MCF 10A (cell line): ENCODE measurements at regions not wholly inside any gene's neighbourhood (a gene's known extent, or its start where the extent isn't known, plus 50 kb on each side); places are given as distances from the start of the nearest gene placed in this dataset.

Experiments used
- BruUV-seq: library from RNA; stranded (reverse); fragments of 400-500 nt; replicated peaks from 2 replicates; lab custom pipeline; 2021; lab: Mats Ljungman, UMichigan
- CTCF ChIA-PET: fragments of 300-600 bp; sonication (Branson Sonifier 250); formaldehyde crosslinking; extraction: SDS; loops from one replicate; lab custom pipeline; 2021; ENCODE audit warnings: antibody characterized with exemption, inconsistent platforms; lab: Yijun Ruan, JAX
- POLR2A ChIA-PET: fragments of 300-600, 350-650 bp; sonication (Branson Sonifier 250); formaldehyde crosslinking; extraction: SDS; loops from one replicate; lab custom pipeline; 2020; ENCODE audit warnings: antibody characterized with exemption, inconsistent platforms; lab: Yijun Ruan, JAX
- DNase-seq: peaks from one replicate; pipeline ENCODE4 v3.0.0-alpha.2; 2018; ENCODE audit not compliant: unreplicated experiment
- H3K27ac Mint-ChIP-seq: one replicate; pipeline ENCODE4 v1.8.0; 2022; ENCODE audit warnings: mild to moderate bottlenecking, low read depth, mixed read lengths; ENCODE audit not compliant: unreplicated experiment
- H3K27me3 Mint-ChIP-seq: one replicate; pipeline ENCODE4 v1.8.0; 2022; ENCODE audit warnings: mixed read lengths; ENCODE audit not compliant: insufficient read depth, unreplicated experiment
- H3K36me3 Mint-ChIP-seq: one replicate; pipeline ENCODE4 v1.8.0; 2022; ENCODE audit warnings: mild to moderate bottlenecking, moderate library complexity, mixed read lengths; ENCODE audit not compliant: insufficient read depth, unreplicated experiment
- H3K4me1 Mint-ChIP-seq: one replicate; pipeline ENCODE4 v1.8.0; 2022; ENCODE audit warnings: mixed read lengths; ENCODE audit not compliant: insufficient read depth, unreplicated experiment
- H3K4me3 Mint-ChIP-seq: one replicate; pipeline ENCODE4 v1.8.0; 2022; ENCODE audit warnings: mild to moderate bottlenecking, moderate library complexity, mixed read lengths; ENCODE audit not compliant: unreplicated experiment
- H3K9me3 Mint-ChIP-seq: one replicate; pipeline ENCODE4 v1.8.0; 2022; ENCODE audit warnings: mixed read lengths; ENCODE audit not compliant: unreplicated experiment
- intact Hi-C: fragments of 100-400 bp; cut with micrococcal nuclease; formaldehyde crosslinking; loops from 2 replicates; pipeline ENCODE4 v1.14.1; 2022
- TF ChIP-seq, protein P1 (sequence below): fragments of 200-600 bp; IDR thresholded peaks from one replicate; pipeline ENCODE4 v1.8.0; 2022; ENCODE audit warnings: antibody characterized with exemption, mild to moderate bottlenecking; ENCODE audit not compliant: unreplicated experiment

DNA sequence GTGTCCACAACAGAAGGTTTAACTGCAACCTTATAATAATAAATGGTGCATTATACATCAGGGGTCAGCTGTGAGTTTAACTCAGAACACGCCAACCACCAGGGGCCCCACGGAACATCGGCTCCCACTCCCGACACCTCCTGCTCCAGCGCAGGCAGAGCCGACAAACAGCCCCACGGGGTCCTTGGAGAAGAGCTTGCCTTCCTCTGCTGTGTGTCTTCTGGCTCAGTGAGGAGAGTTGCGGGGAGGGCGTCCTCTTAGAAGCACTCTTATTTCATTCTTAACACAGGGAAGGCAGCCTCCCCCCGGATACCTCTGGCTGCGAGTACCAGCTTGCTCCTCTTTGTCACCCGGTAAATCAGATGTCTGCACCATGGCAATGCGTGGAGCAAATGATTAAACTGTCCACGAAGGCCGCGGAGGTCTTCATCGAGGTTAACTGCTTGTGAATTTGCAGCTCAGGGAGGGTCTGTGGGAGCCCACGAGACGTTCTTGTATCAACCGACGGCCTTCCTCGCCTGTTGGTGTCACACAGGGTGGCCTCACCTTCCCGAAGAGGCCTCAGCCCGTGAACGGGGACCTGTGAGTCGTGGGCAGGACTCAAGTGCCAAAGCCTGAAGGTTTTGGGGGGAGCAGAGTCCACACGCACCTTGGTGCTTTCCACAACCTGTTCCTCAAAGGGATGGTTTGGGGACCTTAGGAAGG lies 464.0 kb downstream of the BRD1 start:
- intact Hi-C loops = no loop called here
- ChIA-PET POLR2A (no interaction called here), CTCF (no interaction called here)
- Mint-ChIP-seq H3K4me1 (no peaks in the 10 kb centered on the region), H3K9me3 (peaks cover 40% of the 10 kb centered on the region), H3K4me3 (no peak overlapping the region), H3K36me3 (peaks cover 12% of the 10 kb centered on the region), H3K27me3 (no peaks in the 10 kb centered on the region), H3K27ac (no peak overlapping the region)
- BruUV-seq = no TSS peak
- TF ChIP-seq, protein P1, sequence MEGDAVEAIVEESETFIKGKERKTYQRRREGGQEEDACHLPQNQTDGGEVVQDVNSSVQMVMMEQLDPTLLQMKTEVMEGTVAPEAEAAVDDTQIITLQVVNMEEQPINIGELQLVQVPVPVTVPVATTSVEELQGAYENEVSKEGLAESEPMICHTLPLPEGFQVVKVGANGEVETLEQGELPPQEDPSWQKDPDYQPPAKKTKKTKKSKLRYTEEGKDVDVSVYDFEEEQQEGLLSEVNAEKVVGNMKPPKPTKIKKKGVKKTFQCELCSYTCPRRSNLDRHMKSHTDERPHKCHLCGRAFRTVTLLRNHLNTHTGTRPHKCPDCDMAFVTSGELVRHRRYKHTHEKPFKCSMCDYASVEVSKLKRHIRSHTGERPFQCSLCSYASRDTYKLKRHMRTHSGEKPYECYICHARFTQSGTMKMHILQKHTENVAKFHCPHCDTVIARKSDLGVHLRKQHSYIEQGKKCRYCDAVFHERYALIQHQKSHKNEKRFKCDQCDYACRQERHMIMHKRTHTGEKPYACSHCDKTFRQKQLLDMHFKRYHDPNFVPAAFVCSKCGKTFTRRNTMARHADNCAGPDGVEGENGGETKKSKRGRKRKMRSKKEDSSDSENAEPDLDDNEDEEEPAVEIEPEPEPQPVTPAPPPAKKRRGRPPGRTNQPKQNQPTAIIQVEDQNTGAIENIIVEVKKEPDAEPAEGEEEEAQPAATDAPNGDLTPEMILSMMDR = no peak
- no peak for DNase-seq

DNA sequence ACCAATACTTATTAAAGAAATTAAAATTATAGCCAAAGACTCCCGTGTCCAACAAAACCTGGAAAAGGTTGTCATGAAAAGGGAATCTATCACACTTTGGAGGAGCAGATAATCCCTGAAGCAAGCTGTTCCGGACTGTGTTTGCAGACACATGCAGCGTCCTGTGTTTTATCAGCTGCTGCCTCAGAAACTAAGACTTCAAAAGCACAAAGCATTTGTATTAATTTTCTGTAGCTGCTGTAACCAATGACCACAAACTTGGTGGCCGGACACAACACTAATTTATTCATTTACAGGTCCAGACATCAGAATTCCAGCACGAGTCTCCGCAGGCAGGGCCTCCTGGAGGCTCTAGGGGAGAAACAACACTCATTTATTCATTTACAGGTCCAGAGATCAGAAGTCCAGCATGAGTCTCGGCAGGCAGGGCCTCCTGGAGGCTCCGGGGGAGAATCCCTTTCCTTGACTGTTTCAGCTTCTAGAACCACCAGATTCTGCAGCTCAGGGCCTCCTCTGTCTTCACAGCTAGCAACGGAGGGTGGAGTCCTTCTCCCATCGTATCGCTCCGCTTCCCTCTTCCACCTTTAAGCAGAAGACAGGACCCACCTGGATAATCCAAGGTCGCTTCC lies 465.3 kb downstream of the BRD1 start:
- Mint-ChIP-seq H3K4me3 (no peak overlapping the region), H3K4me1 (no peaks in the 10 kb centered on the region), H3K27ac (no peak overlapping the region), H3K9me3 (peaks cover 30% of the 10 kb centered on the region), H3K36me3 (peaks cover 12% of the 10 kb centered on the region), H3K27me3 (no peaks in the 10 kb centered on the region)
- TF ChIP-seq, protein P1 = no peak
- ChIA-PET CTCF (no interaction called here), POLR2A (no interaction called here)
- BruUV-seq = no TSS peak
- intact Hi-C loops = no loop called here
- DNase-seq = no peak

DNA sequence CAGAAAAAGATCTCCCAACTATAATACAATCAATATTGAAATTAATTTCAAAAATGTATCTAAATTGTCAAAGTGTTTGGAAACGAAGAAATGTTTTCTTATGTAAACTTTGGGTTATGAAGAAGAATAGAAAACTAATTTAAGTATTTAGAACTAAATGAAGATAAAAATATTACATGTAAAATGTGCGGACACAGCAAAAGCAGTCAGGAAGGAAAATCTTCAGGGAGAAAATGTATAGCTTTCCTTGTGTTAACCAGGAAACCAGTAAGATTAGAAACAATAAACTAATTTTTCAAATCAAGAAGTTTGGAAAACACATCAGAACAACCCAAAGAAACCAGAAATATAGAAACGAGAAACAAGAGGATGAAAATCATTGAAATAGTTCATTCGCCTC lies 466.5 kb downstream of the BRD1 start:
- no peak overlapping the region for H3K27ac Mint-ChIP-seq
- H3K9me3 Mint-ChIP-seq = peaks cover 28% of the 10 kb centered on the region
- no peaks in the 10 kb centered on the region for H3K27me3 Mint-ChIP-seq
- ChIA-PET POLR2A (no interaction called here), CTCF (no interaction called here)
- BruUV-seq = no TSS peak
- H3K4me1 Mint-ChIP-seq = no peaks in the 10 kb centered on the region
- H3K4me3 Mint-ChIP-seq = no peak overlapping the region
- TF ChIP-seq, protein P1 = no peak
- intact Hi-C loops = no loop called here
- DNase-seq = no peak
- H3K36me3 Mint-ChIP-seq = peaks cover 12% of the 10 kb centered on the region

DNA sequence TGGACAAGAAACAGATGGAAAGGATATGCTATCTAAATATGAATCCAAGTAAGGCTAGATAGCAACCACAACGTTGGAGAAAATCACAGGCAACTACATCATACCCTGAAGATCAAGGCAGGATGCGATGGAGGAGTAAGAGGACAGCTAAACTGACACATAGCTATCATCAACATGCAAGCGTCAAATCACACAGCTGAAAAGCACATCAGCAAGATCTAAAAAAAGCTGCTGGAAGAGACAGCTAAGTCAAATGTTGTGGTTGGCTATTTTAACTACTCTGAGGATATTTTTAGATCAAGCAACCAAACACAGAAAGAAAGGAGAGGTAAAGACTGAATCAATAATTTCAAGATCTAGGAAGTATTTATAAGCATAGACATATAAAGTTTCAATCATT lies 466.9 kb downstream of the BRD1 start:
- POLR2A ChIA-PET = no interaction called here
- Mint-ChIP-seq H3K4me1 (no peaks in the 10 kb centered on the region), H3K9me3 (peaks cover 28% of the 10 kb centered on the region), H3K36me3 (peaks cover 8% of the 10 kb centered on the region), H3K4me3 (no peak overlapping the region), H3K27me3 (no peaks in the 10 kb centered on the region), H3K27ac (no peak overlapping the region)
- no peak for DNase-seq
- intact Hi-C loops = no loop called here
- CTCF ChIA-PET = no interaction called here
- TF ChIP-seq, protein P1 = no peak
- BruUV-seq = no TSS peak
